Activated effector memory CD4-positive, alpha-beta T cell treated with Interleukin-2 at 50 U/mL for 16 hours (primary cell): ENCODE measurements at regions not wholly inside any gene's neighbourhood (a gene's known extent, or its start where the extent isn't known, plus 50 kb on each side); places are given as distances from the start of the nearest gene placed in this dataset.
"Not testable (repeated sequence)": the region's sequence is repeated elsewhere in the genome, so short reads cannot be mapped to it uniquely, and the experiment has no call there.

Experiments used
- DNase-seq: peaks from one replicate; pipeline ENCODE4 v3.0.0-alpha.2; 2020

- no peak for DNase-seq
Observed at GRCh38 chr20:60785301-60785700, 466.8 kb upstream of the CDH4 start.

DNA sequence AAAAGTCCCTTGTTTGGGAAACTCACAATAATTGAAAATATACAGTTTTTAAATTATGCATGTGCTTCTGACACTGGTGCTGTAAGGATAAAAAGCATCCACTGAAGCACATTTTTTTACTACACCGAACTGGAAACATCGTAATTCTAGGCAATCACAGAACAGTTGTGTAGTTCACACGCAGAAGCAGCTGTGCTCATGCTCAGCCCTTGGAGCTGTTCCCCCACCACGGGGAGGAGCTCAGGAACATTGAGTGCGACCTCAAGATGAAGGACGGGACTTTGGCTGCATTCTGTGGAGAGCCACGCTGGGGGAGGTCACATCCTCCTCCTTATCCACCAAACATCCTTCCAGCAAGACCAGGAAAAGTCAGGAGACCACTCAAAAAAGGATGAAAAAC, 466.3 kb upstream of the CDH4 start:
- no peak for DNase-seq

GRCh38 chr20:60786686-60787217, 465.3 kb upstream of the CDH4 start:
- DNase-seq, result no peak

DNA sequence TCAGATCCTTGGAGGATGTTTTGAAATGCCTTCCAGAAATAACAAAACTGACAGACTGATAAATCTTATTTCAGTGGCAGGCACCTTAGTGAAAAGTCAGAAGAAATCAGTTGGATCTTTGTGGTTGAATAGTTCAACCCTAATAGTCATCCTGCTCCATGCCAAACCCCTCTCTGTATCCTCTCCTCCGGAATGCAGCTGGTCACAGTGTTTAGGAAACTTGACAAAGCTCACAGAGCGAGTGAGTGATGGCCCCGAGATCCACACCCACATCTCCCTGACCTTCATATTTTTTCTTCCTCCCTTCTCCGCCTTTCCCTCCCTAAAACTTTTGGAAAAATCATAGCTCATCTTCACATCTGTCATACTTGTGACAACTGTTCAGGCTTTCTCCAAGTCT, 464.8 kb upstream of the CDH4 start:
- DNase-seq, result no peak

DNA sequence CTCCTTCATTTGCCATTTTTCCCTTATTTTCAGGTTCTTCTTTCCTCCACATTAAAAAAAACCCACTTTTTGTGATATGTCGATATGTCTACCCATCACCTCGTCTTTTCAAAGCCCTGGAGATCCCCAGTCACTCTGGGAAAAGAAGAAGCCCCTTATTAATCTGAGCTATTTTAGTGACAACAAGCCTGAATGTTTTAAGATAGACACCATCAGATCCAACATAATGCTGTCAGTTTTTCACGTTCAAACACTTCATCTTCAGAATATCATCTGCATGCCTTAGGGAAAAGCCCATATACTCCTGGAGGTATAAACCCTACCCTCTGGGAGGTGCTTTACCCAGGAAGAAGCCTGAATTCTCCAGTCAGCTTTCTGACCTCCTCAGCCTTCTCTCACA, 464.0 kb upstream of the CDH4 start:
- no peak for DNase-seq

- DNase-seq, result no peak
Observed at GRCh38 chr20:60789399-60789798, 462.7 kb upstream of the CDH4 start.

- not testable (repeated sequence) for DNase-seq
Observed at GRCh38 chr20:60790339-60790738, 461.7 kb upstream of the CDH4 start.

- no peak for DNase-seq
Observed at GRCh38 chr20:60791823-60792222, 460.2 kb upstream of the CDH4 start.

DNA sequence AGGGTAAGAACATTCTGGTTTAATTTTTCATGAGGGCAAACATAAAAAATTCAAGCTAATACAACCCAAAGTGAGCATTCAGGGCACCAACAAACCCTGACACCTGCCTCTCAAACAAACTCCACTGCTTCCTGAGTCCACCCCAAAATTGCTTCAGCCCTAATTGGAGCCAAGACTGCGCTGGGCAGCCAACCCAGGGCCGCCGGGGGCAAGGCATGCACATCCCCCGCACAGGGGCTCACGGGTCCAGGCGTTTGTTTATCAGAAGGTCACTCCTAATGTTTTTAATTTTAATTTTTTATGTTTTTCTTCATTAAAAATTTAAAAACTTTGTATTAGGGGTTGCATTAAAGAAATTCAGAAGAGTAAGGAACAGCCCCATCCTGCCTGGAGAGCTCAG, 459.1 kb upstream of the CDH4 start:
- DNase-seq, result no peak

GRCh38 chr20:60794674-60795073, 457.4 kb upstream of the CDH4 start:
- DNase-seq, result no peak

- no peak for DNase-seq
Observed at GRCh38 chr20:60795651-60796050, 456.4 kb upstream of the CDH4 start.

GRCh38 chr20:60800185-60800584, 451.9 kb upstream of the CDH4 start:
- DNase-seq, result no peak

DNA sequence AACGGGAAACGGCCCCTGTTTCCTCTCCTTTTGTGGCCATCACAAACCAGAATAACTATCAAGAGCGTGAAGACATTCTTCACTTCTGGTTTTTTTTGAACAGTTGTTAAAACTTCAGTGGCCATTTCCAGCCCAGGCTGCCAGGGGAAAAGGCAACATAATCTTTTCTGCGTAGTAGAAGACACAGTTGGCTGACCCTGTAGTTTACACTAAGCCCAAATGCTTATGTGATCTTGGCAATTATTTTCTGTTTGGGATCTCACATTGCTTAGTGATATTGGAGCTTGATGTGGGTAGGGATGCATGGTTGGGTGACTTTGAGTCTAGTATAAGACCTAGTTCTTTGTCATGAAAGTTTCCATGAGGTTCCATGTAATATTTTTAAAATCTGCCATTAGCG, 449.4 kb upstream of the CDH4 start:
- DNase-seq, result no peak

DNA sequence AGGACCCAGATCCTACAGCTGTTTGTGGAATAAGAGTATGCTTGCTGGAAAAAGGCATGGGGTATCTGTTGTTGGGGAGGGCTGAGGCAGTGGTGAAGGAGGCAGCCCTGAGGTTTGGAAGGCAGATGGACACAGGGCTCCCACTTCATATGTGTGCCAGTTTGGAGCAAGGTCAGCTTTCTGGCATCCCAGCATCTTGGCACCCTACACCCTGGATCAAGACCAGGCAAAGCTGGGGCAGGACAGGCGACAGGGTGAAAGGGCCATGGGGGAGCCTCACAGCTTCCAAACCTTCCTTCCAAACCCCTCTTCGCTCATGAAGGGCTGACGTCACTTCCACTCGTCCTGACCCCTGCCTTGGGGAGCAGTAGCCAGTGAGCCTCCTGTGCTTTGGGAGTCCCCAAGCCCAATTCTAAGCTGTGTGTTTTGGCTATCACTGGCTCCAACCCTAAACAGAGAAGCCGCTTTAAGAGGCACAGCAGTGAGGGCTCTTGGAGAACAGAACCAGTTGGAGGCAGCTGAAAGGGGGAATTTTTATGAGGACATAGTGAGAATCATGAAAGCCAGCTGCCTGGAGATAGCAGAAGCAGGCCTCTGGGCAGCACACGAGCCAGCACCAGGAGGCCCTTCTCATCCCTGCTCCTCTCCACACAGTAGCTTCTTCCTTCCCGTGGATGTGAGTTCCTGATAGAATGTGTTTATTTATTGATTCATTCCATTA, 448.6 kb upstream of the CDH4 start:
- no peak for DNase-seq

GRCh38 chr20:60804240-60804917, 447.7 kb upstream of the CDH4 start:
- DNase-seq, result no peak

DNA sequence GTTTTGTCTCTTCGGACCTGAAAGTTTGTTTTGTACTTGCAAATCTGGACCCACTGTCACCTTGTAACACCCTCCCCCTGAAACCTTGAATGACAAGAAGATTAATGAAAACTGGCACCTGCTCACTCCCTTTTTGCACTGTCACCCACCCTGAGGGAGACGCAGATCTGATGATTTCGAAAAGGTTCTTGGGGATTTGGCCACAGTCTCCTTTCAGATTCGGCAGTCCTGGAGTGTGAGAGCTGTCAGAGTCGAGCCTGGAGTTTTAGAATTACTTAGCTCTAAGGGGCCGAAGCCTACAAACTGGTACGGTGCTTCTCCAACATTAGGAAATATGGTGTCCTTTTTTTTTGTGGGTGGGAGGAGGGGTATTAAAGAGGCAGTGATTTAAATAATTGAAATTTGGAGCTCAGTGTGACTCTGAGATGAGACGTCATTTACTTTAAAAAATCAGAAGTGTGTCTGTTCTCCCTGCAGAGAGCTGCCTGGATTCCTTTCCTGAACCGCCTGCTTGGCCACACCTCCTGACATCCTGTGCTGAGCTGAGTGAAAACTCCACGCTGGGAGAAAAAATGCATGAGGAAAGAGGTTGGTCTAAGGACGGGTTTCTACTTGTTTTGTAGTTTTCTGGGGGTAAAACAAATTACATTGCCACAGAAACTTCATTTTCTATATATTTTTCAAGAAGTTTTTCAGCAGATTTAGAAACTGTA, 447.0 kb upstream of the CDH4 start:
- DNase-seq, result no peak

GRCh38 chr20:60806354-60806753, 445.7 kb upstream of the CDH4 start:
- no peak for DNase-seq

- no peak for DNase-seq
Observed at GRCh38 chr20:60806824-60807223, 445.2 kb upstream of the CDH4 start.

- no peak for DNase-seq
Observed at GRCh38 chr20:60808003-60808672, 443.9 kb upstream of the CDH4 start.

DNA sequence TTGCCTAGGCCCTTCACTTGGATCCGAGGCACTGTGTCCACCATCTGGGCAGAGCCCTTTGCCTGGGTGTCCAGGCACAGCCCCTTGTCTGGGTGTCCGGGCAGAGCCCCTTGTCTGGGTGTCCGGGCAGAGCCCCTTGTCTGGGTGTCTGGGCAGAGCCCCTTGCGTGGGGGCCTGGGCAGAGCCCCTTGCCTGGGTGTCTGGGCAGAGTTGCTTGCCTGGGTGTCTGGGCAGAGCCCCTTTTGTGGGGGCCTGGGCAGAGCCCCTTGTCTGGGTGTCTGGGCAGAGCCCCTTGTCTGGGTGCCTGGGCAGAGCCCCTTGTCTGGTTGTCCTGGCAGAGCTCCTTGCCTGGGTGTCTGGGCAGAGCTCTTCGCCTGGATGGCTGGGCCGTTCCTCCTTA, 443.4 kb upstream of the CDH4 start:
- no peak for DNase-seq

GRCh38 chr20:60810561-60810960, 441.5 kb upstream of the CDH4 start:
- DNase-seq, result no peak

DNA sequence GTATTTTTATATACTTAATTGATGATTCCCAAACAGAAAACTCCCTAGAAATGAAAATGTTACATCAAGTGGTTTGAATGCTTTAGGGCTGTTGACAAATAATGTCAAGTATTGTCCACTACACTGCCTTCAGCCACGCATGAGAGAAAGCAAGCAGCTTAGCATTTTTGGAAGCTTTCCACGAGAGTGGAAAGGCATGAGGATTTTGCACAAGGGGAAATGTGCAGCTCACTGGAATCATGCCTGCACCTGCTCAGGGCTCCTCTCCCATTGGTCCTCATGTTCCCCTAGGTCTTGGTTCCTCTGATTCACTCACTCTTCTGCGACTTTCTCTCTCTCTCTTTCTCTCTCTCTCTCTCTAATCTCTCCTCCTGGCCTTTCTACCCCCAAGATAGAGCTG, 439.5 kb upstream of the CDH4 start:
- no peak for DNase-seq

DNA sequence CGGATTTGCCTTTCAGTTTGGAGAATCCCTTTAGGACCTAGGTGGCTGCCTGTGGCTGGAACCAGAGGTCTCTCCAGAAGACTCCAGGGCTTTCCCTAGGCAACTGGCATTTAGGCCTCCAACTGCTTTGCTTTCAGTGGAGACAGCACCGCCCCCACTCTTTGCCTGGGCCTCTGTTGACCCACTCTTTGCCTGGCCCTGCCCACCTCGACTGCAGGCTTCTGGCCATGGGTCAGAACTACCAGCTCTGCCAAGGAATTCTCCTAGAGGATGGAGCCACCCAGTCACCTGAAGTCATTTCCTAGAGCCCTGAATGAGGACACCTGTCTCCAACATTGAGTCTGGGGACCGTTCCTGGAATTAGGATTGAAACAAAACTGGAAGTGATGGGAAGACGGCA, 439.0 kb upstream of the CDH4 start:
- no peak for DNase-seq
